ENCODE measurements at regions not wholly inside any gene's neighbourhood (a gene's known extent, or its start where the extent isn't known, plus 50 kb on each side); places are given as distances from the start of the nearest gene placed in this dataset.
"Not testable (repeated sequence)": the region's sequence is repeated elsewhere in the genome, so short reads cannot be mapped to it uniquely, and the experiment has no call there.

GRCh38 chr9:95718263-95718662, 157.2 kb upstream of the ERCC6L2 start:
- Histone ChIP-seq H3K4me1 (ENCODE audit: control insufficient read depth, insufficient read depth, low read length) (no peaks in the 10 kb centered on the region), H3K27me3 (ENCODE audit: control insufficient read depth, insufficient read depth) (no peaks in the 10 kb centered on the region), H3K9me3 (ENCODE audit: control insufficient read depth, low read length) (no peaks in the 10 kb centered on the region), H3K27ac (ENCODE audit: low read length) (no peak overlapping the region), H3K4me3 (ENCODE audit: low read length) (no peak overlapping the region)
- intact Hi-C loops (cut with DNase I): no loop called here
- DNase-seq: no peak
- ATAC-seq: no peak

GRCh38 chr9:95715868-95716435, 159.5 kb upstream of the ERCC6L2 start:
- Histone ChIP-seq H3K27ac (ENCODE audit: low read length) (no peak overlapping the region), H3K27me3 (ENCODE audit: control insufficient read depth, insufficient read depth) (no peaks in the 10 kb centered on the region), H3K4me1 (ENCODE audit: control insufficient read depth, insufficient read depth, low read length) (no peaks in the 10 kb centered on the region), H3K9me3 (ENCODE audit: control insufficient read depth, low read length) (no peaks in the 10 kb centered on the region), H3K4me3 (ENCODE audit: low read length) (no peak overlapping the region)
- DNase-seq: no peak
- intact Hi-C loops (cut with DNase I): no loop called here
- ATAC-seq: no peak
- WGBS: 58% methylated on average over 3 of the region's 3 CpGs

- no peak overlapping the region for H3K4me3 ChIP-seq (ENCODE audit: low read length)
- no peaks in the 10 kb centered on the region for H3K27me3 ChIP-seq (ENCODE audit: control insufficient read depth, insufficient read depth)
- H3K4me1 ChIP-seq (ENCODE audit: control insufficient read depth, insufficient read depth, low read length): no peaks in the 10 kb centered on the region
- H3K27ac ChIP-seq (ENCODE audit: low read length): no peak overlapping the region
- no peaks in the 10 kb centered on the region for H3K9me3 ChIP-seq (ENCODE audit: control insufficient read depth, low read length)
- intact Hi-C loops (cut with DNase I): no loop called here
- DNase-seq: peak in 1 of 3 donors; percentile 49
- no peak for ATAC-seq
- whole genome bisulfite sequencing: 94% methylated on average over 8 of the region's 8 CpGs
Observed at GRCh38 chr9:95710446-95710845, 165.0 kb upstream of the ERCC6L2 start.

DNA sequence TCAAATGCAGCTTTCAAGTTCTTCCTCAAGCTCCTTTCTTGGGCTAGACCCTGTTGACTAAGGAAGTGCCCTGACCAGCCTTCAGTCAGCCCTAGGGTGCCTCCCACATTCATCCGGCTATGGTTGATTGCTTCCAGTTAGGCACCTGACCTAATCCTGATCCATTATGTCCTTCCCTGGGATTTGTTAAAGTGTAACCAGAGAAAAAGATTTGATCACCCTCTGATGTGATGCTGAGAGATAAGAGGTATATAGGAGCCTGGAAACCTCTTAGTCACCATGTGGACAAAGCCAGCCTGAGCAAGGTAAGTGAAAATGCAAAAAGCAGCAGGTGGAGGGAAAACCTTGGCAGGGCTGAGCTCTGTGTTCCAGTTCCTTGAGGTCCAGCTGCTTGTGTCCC, 178.8 kb upstream of the ERCC6L2 start:
- ATAC-seq: no peak
- Histone ChIP-seq H3K27me3 (ENCODE audit: control insufficient read depth, insufficient read depth) (no peaks in the 10 kb centered on the region), H3K27ac (ENCODE audit: low read length) (no peak overlapping the region), H3K4me3 (ENCODE audit: low read length) (no peak overlapping the region), H3K9me3 (ENCODE audit: control insufficient read depth, low read length) (no peaks in the 10 kb centered on the region), H3K4me1 (ENCODE audit: control insufficient read depth, insufficient read depth, low read length) (no peaks in the 10 kb centered on the region)
- 80% methylated on average over 1 of the region's 1 CpG for WGBS
- intact Hi-C loops (cut with DNase I): no loop called here
- no peak for DNase-seq

DNA sequence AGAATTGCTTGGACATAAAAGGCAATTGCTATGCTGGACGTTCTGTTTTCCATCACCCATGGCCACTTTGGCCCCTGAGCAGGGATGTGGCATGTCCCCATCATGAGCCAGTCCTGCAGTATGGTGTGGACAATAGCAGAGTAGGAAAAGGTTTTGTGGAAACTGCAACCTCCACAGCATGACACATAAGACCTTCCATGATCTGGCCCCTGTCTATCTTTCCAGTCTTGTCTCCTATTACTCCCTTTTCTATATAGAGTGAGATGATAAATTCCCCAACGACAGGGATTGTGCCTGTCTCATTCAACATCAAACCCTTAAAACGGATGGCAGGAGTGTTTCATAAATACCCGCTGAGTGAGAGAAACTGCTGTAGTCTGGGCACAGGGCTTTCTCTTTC, 174.7 kb upstream of the PTCH1 start:
- H3K4me3 ChIP-seq (ENCODE audit: low read length): no peak overlapping the region
- intact Hi-C loops (cut with DNase I): no loop called here
- no peak overlapping the region for H3K27ac ChIP-seq (ENCODE audit: low read length)
- no peaks in the 10 kb centered on the region for H3K9me3 ChIP-seq (ENCODE audit: control insufficient read depth, low read length)
- 79% methylated on average over 4 of the region's 4 CpGs for WGBS
- H3K4me1 ChIP-seq (ENCODE audit: control insufficient read depth, insufficient read depth, low read length): no peaks in the 10 kb centered on the region
- H3K27me3 ChIP-seq (ENCODE audit: control insufficient read depth, insufficient read depth): no peaks in the 10 kb centered on the region
- DNase-seq (no peak), ATAC-seq (no peak)

GRCh38 chr9:95689669-95690068, 172.9 kb upstream of the PTCH1 start:
- DNase-seq (no peak), ATAC-seq (no peak)
- no peaks in the 10 kb centered on the region for H3K27me3 ChIP-seq (ENCODE audit: control insufficient read depth, insufficient read depth)
- 88% methylated on average over 2 of the region's 2 CpGs for WGBS
- H3K27ac ChIP-seq (ENCODE audit: low read length): no peak overlapping the region
- no peak overlapping the region for H3K4me3 ChIP-seq (ENCODE audit: low read length)
- no peaks in the 10 kb centered on the region for H3K4me1 ChIP-seq (ENCODE audit: control insufficient read depth, insufficient read depth, low read length)
- intact Hi-C loops (cut with DNase I): no loop called here
- no peaks in the 10 kb centered on the region for H3K9me3 ChIP-seq (ENCODE audit: control insufficient read depth, low read length)

- H3K4me1 ChIP-seq (ENCODE audit: control insufficient read depth, insufficient read depth, low read length): no peaks in the 10 kb centered on the region
- H3K27ac ChIP-seq (ENCODE audit: low read length): no peak overlapping the region
- intact Hi-C loops (cut with DNase I): no loop called here
- no peaks in the 10 kb centered on the region for H3K27me3 ChIP-seq (ENCODE audit: control insufficient read depth, insufficient read depth)
- DNase-seq (no peak), ATAC-seq (no peak)
- H3K9me3 ChIP-seq (ENCODE audit: control insufficient read depth, low read length): no peaks in the 10 kb centered on the region
- H3K4me3 ChIP-seq (ENCODE audit: low read length): no peak overlapping the region
- WGBS: 77% methylated on average over 2 of the region's 2 CpGs
Observed at GRCh38 chr9:95684516-95684915, 167.7 kb upstream of the PTCH1 start.

GRCh38 chr9:95680306-95680705, 163.5 kb upstream of the PTCH1 start:
- intact Hi-C loops (cut with DNase I); H3K4me1 ChIP-seq (ENCODE audit: control insufficient read depth, insufficient read depth, low read length); H3K9me3 ChIP-seq (ENCODE audit: control insufficient read depth, low read length); H3K4me3 ChIP-seq (ENCODE audit: low read length); H3K27me3 ChIP-seq (ENCODE audit: control insufficient read depth, insufficient read depth); ATAC-seq; DNase-seq; H3K27ac ChIP-seq (ENCODE audit: low read length): not testable (repeated sequence)
- 90% methylated on average over 26 of the region's 26 CpGs for WGBS

GRCh38 chr9:95679874-95680273, 163.1 kb upstream of the PTCH1 start:
- no peak for DNase-seq
- WGBS: 90% methylated on average over 8 of the region's 8 CpGs
- H3K27me3 ChIP-seq (ENCODE audit: control insufficient read depth, insufficient read depth): no peaks in the 10 kb centered on the region
- intact Hi-C loops (cut with DNase I): no loop called here
- no peak for ATAC-seq
- no peak overlapping the region for H3K27ac ChIP-seq (ENCODE audit: low read length)
- H3K4me3 ChIP-seq (ENCODE audit: low read length): no peak overlapping the region
- no peaks in the 10 kb centered on the region for H3K9me3 ChIP-seq (ENCODE audit: control insufficient read depth, low read length)
- no peaks in the 10 kb centered on the region for H3K4me1 ChIP-seq (ENCODE audit: control insufficient read depth, insufficient read depth, low read length)

DNA sequence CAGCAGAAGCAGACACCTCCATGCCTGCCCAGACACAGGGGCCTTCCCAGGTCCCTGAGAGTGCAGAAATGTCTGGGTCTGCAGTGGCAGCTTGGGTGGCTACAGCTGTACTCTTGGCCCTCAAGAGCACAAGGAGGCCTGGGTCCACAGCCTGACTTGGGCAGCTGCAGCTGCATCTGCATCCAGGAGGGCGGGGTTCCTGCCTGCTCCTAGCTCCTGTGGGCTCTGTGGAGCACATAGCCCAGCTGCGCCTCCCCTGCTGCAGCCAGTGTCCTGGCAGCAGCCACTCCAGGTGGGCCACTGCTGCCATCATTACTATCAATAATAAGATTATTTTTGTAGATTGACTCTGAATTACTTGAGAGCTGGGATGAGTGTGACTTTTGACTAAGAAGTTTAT, 162.0 kb upstream of the PTCH1 start:
- Histone ChIP-seq H3K4me1 (ENCODE audit: control insufficient read depth, insufficient read depth, low read length) (no peaks in the 10 kb centered on the region), H3K4me3 (ENCODE audit: low read length) (no peak overlapping the region), H3K27me3 (ENCODE audit: control insufficient read depth, insufficient read depth) (no peaks in the 10 kb centered on the region), H3K9me3 (ENCODE audit: control insufficient read depth, low read length) (no peaks in the 10 kb centered on the region), H3K27ac (ENCODE audit: low read length) (no peak overlapping the region)
- no peak for DNase-seq
- 92% methylated on average over 2 of the region's 2 CpGs for WGBS
- intact Hi-C loops (cut with DNase I): no loop called here
- ATAC-seq: no peak

- intact Hi-C loops (cut with DNase I): no loop called here
- ATAC-seq (no peak), DNase-seq (no peak)
- 86% methylated on average over 15 of the region's 15 CpGs for WGBS
- Histone ChIP-seq H3K4me1 (ENCODE audit: control insufficient read depth, insufficient read depth, low read length) (no peaks in the 10 kb centered on the region), H3K27ac (ENCODE audit: low read length) (no peak overlapping the region), H3K4me3 (ENCODE audit: low read length) (no peak overlapping the region), H3K9me3 (ENCODE audit: control insufficient read depth, low read length) (no peaks in the 10 kb centered on the region), H3K27me3 (ENCODE audit: control insufficient read depth, insufficient read depth) (no peaks in the 10 kb centered on the region)
Observed at GRCh38 chr9:95670122-95670521, 153.4 kb upstream of the PTCH1 start.

- no peaks in the 10 kb centered on the region for H3K9me3 ChIP-seq (ENCODE audit: control insufficient read depth, low read length)
- no peaks in the 10 kb centered on the region for H3K27me3 ChIP-seq (ENCODE audit: control insufficient read depth, insufficient read depth)
- WGBS: 59% methylated on average over 7 of the region's 7 CpGs
- DNase-seq (no peak), ATAC-seq (no peak)
- H3K4me1 ChIP-seq (ENCODE audit: control insufficient read depth, insufficient read depth, low read length): no peaks in the 10 kb centered on the region
- no peak overlapping the region for H3K4me3 ChIP-seq (ENCODE audit: low read length)
- intact Hi-C loops (cut with DNase I): no loop called here
- no peak overlapping the region for H3K27ac ChIP-seq (ENCODE audit: low read length)
Observed at GRCh38 chr9:95669253-95669652, 152.5 kb upstream of the PTCH1 start.
